ENCODE measurements at regions not wholly inside any gene's neighbourhood (a gene's known extent, or its start where the extent isn't known, plus 50 kb on each side); places are given as distances from the start of the nearest gene placed in this dataset.

- no peaks in the 10 kb centered on the region for H3K27me3 Mint-ChIP-seq
- DNase-seq: no peak
- H3K27ac Mint-ChIP-seq: no peak overlapping the region
- no peaks in the 10 kb centered on the region for H3K4me1 Mint-ChIP-seq (ENCODE audit: low read depth)
- no peaks in the 10 kb centered on the region for H3K9me3 Mint-ChIP-seq
- H3K4me3 Mint-ChIP-seq: no peak overlapping the region
- H3K36me3 Mint-ChIP-seq (ENCODE audit: low read depth): no peaks in the 10 kb centered on the region
Measured at GRCh38 chr13:104817271-104817670, 1718.2 kb downstream of the EFNB2 start.

DNA sequence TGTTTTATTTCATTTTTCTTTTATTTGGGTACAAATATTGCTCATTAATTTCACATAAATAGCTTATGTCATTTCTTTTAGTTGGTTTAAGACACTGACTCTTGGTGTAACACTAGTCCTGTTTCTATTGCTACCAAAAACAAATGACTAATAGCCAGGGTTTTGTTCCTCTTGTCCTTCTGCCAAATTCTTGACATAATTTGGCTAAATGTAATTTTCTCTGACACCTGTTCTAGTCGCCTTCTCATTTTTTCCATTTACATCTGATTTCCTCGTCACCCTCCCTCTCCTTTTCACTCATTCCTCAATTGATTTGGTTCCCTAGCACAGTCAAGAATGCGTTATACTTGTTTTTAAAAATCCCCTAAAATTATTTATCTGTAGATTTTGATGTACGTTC is 1718.7 kb downstream of the EFNB2 start:
- no peak for DNase-seq
- no peaks in the 10 kb centered on the region for H3K36me3 Mint-ChIP-seq (ENCODE audit: low read depth)
- H3K9me3 Mint-ChIP-seq: no peaks in the 10 kb centered on the region
- H3K27ac Mint-ChIP-seq: no peak overlapping the region
- H3K4me1 Mint-ChIP-seq (ENCODE audit: low read depth): no peaks in the 10 kb centered on the region
- H3K4me3 Mint-ChIP-seq: no peak overlapping the region
- H3K27me3 Mint-ChIP-seq: no peaks in the 10 kb centered on the region

DNA sequence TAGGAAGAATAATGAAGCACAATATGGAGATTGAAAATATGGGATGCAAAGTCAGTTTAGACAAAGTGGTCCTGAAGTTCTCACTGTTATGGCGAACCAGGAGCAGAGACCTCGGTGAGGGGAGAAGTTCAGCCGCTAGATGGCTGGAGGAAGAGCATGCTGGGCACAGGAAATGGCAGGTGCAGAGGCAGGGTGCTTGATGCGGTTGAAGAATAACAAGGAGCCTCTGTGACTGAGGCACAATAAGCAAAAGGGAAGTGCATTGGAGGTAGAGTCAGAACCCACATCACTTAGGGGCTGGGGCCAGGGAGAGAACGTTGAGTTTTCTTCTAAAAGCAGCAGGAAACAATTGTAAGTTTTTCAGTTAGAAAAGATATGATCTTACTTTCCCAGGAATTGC is 1725.2 kb downstream of the EFNB2 start:
- no peaks in the 10 kb centered on the region for H3K27me3 Mint-ChIP-seq
- peaks cover 13% of the 10 kb centered on the region for H3K4me1 Mint-ChIP-seq (ENCODE audit: low read depth)
- no peak overlapping the region for H3K27ac Mint-ChIP-seq
- no peaks in the 10 kb centered on the region for H3K9me3 Mint-ChIP-seq
- DNase-seq: no peak
- H3K36me3 Mint-ChIP-seq (ENCODE audit: low read depth): no peaks in the 10 kb centered on the region
- H3K4me3 Mint-ChIP-seq: no peak overlapping the region

DNA sequence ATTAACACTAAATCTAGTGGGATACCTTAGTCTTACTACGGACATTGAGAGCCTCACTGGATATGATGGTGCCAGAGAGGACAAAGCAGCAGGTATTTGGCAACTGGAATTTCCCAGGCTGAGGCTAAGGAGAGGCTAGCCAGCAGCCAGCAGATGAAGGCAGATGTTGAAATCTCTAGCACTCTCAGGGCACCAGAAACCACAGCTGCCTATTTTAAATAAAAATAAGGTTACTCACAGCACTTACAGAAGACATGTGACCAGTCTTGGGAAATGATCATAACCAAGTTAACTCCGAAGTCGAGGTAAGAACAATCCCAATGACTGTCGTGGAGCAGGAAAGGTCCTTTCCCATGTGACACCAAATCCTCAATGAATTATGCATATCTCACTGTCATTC is 1726.0 kb downstream of the EFNB2 start:
- DNase-seq: no peak
- no peak overlapping the region for H3K4me3 Mint-ChIP-seq
- no peak overlapping the region for H3K27ac Mint-ChIP-seq
- peaks cover 13% of the 10 kb centered on the region for H3K4me1 Mint-ChIP-seq (ENCODE audit: low read depth)
- no peaks in the 10 kb centered on the region for H3K36me3 Mint-ChIP-seq (ENCODE audit: low read depth)
- no peaks in the 10 kb centered on the region for H3K27me3 Mint-ChIP-seq
- H3K9me3 Mint-ChIP-seq: no peaks in the 10 kb centered on the region

DNA sequence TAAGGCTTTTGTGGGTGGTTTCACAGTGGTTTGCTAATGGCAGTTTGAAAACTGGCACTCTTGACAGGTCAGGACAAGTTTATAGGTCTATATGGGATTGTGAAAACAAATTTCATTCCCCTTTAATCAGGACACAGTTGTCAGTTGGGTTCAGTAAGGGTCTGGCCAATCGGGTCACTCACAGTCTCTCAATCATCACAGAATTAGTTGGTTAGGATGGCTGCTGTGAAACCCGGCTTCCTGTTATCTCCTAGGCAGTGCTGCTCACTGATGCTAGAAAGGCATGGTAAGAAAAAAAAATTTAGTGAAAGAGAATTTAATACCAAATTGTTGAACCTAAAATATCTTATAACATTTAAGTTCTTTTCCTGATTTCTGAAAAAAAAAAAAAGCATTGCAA is 1730.1 kb downstream of the EFNB2 start:
- no peak overlapping the region for H3K27ac Mint-ChIP-seq
- no peaks in the 10 kb centered on the region for H3K27me3 Mint-ChIP-seq
- peaks cover 6% of the 10 kb centered on the region for H3K4me1 Mint-ChIP-seq (ENCODE audit: low read depth)

GRCh38 chr13:104799152-104799551 is 1732.9 kb upstream of the SLC10A2 start:
- no peak overlapping the region for H3K27ac Mint-ChIP-seq
- H3K4me1 Mint-ChIP-seq (ENCODE audit: low read depth): no peaks in the 10 kb centered on the region
- no peak overlapping the region for H3K4me3 Mint-ChIP-seq
- no peaks in the 10 kb centered on the region for H3K9me3 Mint-ChIP-seq
- no peaks in the 10 kb centered on the region for H3K27me3 Mint-ChIP-seq
- H3K36me3 Mint-ChIP-seq (ENCODE audit: low read depth): no peaks in the 10 kb centered on the region
- DNase-seq: no peak

More for the DNA sequence above, 1730.1 kb downstream of the EFNB2 start:
- Mint-ChIP-seq H3K9me3 (no peaks in the 10 kb centered on the region), H3K36me3 (ENCODE audit: low read depth) (no peaks in the 10 kb centered on the region), H3K4me3 (no peak overlapping the region)
- no peak for DNase-seq

GRCh38 chr13:104798486-104798885 is 1732.3 kb upstream of the SLC10A2 start:
- no peak overlapping the region for H3K27ac Mint-ChIP-seq
- H3K36me3 Mint-ChIP-seq (ENCODE audit: low read depth): no peaks in the 10 kb centered on the region
- H3K9me3 Mint-ChIP-seq: no peaks in the 10 kb centered on the region

GRCh38 chr13:104796581-104796980 is 1730.4 kb upstream of the SLC10A2 start:
- no peaks in the 10 kb centered on the region for H3K36me3 Mint-ChIP-seq (ENCODE audit: low read depth)
- H3K27me3 Mint-ChIP-seq: peaks cover 3% of the 10 kb centered on the region
- no peaks in the 10 kb centered on the region for H3K4me1 Mint-ChIP-seq (ENCODE audit: low read depth)
- H3K9me3 Mint-ChIP-seq: no peaks in the 10 kb centered on the region
- no peak for DNase-seq
- no peak overlapping the region for H3K4me3 Mint-ChIP-seq
- H3K27ac Mint-ChIP-seq: no peak overlapping the region

More at GRCh38 chr13:104798486-104798885, 1732.3 kb upstream of the SLC10A2 start:
- no peak for DNase-seq
- H3K4me3 Mint-ChIP-seq: no peak overlapping the region
- peaks cover 3% of the 10 kb centered on the region for H3K27me3 Mint-ChIP-seq
- H3K4me1 Mint-ChIP-seq (ENCODE audit: low read depth): no peaks in the 10 kb centered on the region

GRCh38 chr13:104785952-104786351 is 1719.7 kb upstream of the SLC10A2 start:
- Mint-ChIP-seq H3K4me1 (ENCODE audit: low read depth) (no peaks in the 10 kb centered on the region), H3K4me3 (no peak overlapping the region), H3K36me3 (ENCODE audit: low read depth) (no peaks in the 10 kb centered on the region), H3K27ac (no peak overlapping the region), H3K27me3 (no peaks in the 10 kb centered on the region), H3K9me3 (no peaks in the 10 kb centered on the region)
- no peak for DNase-seq

- no peak overlapping the region for H3K4me3 Mint-ChIP-seq
- no peaks in the 10 kb centered on the region for H3K9me3 Mint-ChIP-seq
- DNase-seq: no peak
- H3K36me3 Mint-ChIP-seq (ENCODE audit: low read depth): no peaks in the 10 kb centered on the region
- H3K27me3 Mint-ChIP-seq: no peaks in the 10 kb centered on the region
- no peaks in the 10 kb centered on the region for H3K4me1 Mint-ChIP-seq (ENCODE audit: low read depth)
- no peak overlapping the region for H3K27ac Mint-ChIP-seq
Measured at GRCh38 chr13:104784891-104785290, 1718.7 kb upstream of the SLC10A2 start.

DNA sequence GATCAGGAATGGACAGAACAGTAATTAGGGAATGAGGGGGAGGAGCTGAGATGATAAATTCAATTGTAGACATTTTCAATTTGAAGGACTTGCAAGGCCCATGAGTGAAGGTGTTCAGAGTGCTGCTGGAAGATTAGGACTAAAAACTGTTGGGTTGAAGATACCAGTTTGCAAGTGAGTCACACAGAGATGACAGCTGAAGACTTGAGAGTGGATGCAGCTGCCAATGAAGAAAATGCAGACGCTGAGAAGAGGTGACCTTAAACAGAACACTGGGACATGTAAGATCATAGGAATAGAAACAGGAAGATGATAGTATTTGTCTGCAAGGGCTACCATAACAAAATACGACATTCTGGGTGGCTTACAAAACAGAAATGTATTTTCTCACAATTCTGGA is 1716.5 kb upstream of the SLC10A2 start:
- Mint-ChIP-seq H3K36me3 (ENCODE audit: low read depth) (no peaks in the 10 kb centered on the region), H3K9me3 (no peaks in the 10 kb centered on the region), H3K4me3 (no peak overlapping the region), H3K27me3 (no peaks in the 10 kb centered on the region), H3K4me1 (ENCODE audit: low read depth) (no peaks in the 10 kb centered on the region), H3K27ac (no peak overlapping the region)
- DNase-seq: no peak

DNA sequence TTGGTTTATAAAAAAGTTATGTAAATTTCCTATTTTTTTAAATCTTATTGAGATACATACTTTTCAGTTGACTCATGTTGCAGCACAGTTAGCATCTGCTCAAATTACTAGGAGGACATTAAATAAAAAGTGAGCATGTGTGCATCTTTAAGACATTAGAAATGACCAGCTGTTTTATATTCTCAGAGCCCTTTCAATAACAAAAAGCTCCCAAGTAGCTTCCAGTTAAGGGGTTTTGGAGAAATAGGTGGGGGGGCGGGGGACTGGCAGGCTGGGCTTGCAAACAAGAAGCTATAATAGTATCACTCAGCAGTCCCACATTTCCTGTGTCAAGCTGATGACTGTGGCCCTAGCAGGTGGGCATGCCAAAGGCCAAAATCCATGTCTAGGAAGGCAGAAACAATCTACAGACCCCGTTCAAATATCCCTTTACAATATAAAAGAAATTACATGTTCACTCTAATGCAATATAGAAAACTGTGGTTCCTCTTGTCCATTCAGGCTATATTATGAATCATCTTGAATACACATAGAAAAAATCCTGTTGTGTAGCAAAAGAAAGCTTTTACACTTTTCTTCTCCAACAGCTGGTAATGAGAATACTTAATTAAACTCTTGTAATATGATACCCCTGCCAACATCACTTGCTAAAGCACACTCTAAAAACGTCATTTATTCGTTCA is 1713.2 kb upstream of the SLC10A2 start:
- Mint-ChIP-seq H3K27me3 (no peaks in the 10 kb centered on the region), H3K27ac (no peak overlapping the region), H3K9me3 (no peaks in the 10 kb centered on the region)

GRCh38 chr13:104773775-104774174 is 1707.6 kb upstream of the SLC10A2 start:
- no peaks in the 10 kb centered on the region for H3K27me3 Mint-ChIP-seq
- H3K36me3 Mint-ChIP-seq (ENCODE audit: low read depth): no peaks in the 10 kb centered on the region
- H3K27ac Mint-ChIP-seq: no peak overlapping the region
- H3K9me3 Mint-ChIP-seq: no peaks in the 10 kb centered on the region
- DNase-seq: no peak
- peaks cover 5% of the 10 kb centered on the region for H3K4me1 Mint-ChIP-seq (ENCODE audit: low read depth)
- no peak overlapping the region for H3K4me3 Mint-ChIP-seq

More for the DNA sequence above, 1713.2 kb upstream of the SLC10A2 start:
- no peaks in the 10 kb centered on the region for H3K36me3 Mint-ChIP-seq (ENCODE audit: low read depth)
- H3K4me3 Mint-ChIP-seq: no peak overlapping the region
- H3K4me1 Mint-ChIP-seq (ENCODE audit: low read depth): no peaks in the 10 kb centered on the region
- no peak for DNase-seq

- Mint-ChIP-seq H3K9me3 (no peaks in the 10 kb centered on the region), H3K36me3 (ENCODE audit: low read depth) (no peaks in the 10 kb centered on the region), H3K4me3 (no peak overlapping the region), H3K27ac (no peak overlapping the region), H3K4me1 (ENCODE audit: low read depth) (peaks cover 5% of the 10 kb centered on the region), H3K27me3 (no peaks in the 10 kb centered on the region)
- DNase-seq: no peak
Measured at GRCh38 chr13:104769545-104769944, 1703.3 kb upstream of the SLC10A2 start.

DNA sequence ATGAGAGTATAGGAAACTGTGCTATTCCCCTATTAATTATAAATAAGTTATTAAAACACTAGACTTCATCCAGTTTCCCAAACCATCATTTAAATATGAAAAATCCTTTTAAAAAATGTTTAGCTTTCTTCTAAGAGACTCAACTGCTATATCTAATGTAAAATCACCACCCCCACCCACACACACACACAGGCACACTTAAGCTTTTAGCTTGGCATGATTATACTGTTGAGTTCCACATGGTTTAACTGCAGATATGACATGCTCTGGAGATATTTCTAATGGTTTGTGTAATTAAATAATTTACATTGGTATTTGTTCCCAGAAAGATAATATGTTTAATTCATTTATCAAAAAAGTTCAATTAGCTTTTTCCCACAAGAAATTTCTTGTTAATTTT is 1700.1 kb upstream of the SLC10A2 start:
- no peak for DNase-seq
- no peaks in the 10 kb centered on the region for H3K36me3 Mint-ChIP-seq (ENCODE audit: low read depth)
- no peak overlapping the region for H3K4me3 Mint-ChIP-seq
- H3K4me1 Mint-ChIP-seq (ENCODE audit: low read depth): peaks cover 5% of the 10 kb centered on the region
- no peaks in the 10 kb centered on the region for H3K27me3 Mint-ChIP-seq
- no peaks in the 10 kb centered on the region for H3K9me3 Mint-ChIP-seq
- no peak overlapping the region for H3K27ac Mint-ChIP-seq

GRCh38 chr13:104764600-104764999 is 1698.4 kb upstream of the SLC10A2 start:
- Mint-ChIP-seq H3K27ac (no peak overlapping the region), H3K27me3 (no peaks in the 10 kb centered on the region), H3K36me3 (ENCODE audit: low read depth) (no peaks in the 10 kb centered on the region), H3K4me3 (no peak overlapping the region), H3K9me3 (no peaks in the 10 kb centered on the region), H3K4me1 (ENCODE audit: low read depth) (peaks cover 3% of the 10 kb centered on the region)
- no peak for DNase-seq

All from activated T-cell treated with anti-CD3 and anti-CD28 coated beads, Interleukin-2, amount 50 U/mL, for 24 hours (primary cell).